Spleen (tissue), 7 donors: ENCODE measurements at regions not wholly inside any gene's neighbourhood (a gene's known extent, or its start where the extent isn't known, plus 50 kb on each side); places are given as distances from the start of the nearest gene placed in this dataset.

Experiments
- CTCF ChIP-seq, 11 experiments: fragments of 200-600 bp in 7 of 11; fragments of 450-650 bp in 4 of 11; sonication (generic) in 4 of 11; IDR thresholded peaks in 8 of 11; conservative IDR thresholded peaks in 3 of 11; 1 replicate in 7 of 11; 2 replicates in 4 of 11; pipeline versions ENCODE4 v1.4.0 to v1.8.0; 2016 to 2021; ENCODE audit warnings: antibody characterized with exemption in 11 of 11, inconsistent platforms in 4 of 11, mild to moderate bottlenecking in 1 of 11
- POLR2A ChIP-seq, 3 donors: fragments of 450-650 bp; IDR thresholded peaks; one replicate each; pipeline ENCODE4 v1.5.1; 2017; ENCODE audit warnings: antibody characterized with exemption in 3 of 3, mild to moderate bottlenecking in 1 of 3
- POLR2AphosphoS5 ChIP-seq, 3 donors: sonication (generic); formaldehyde crosslinking; IDR thresholded peaks; one replicate each; pipeline ENCODE4 v1.5.1; 2017; ENCODE audit warnings: antibody characterized with exemption in 3 of 3
- donor health status: DM: no; HTN: no; CAD: no; lungs with moderate emphysema.
- donor health status: DM: no; HTN: no; CAD: no.
- donor health status: DM: no; HTN: no; CAD: no.

- TF ChIP-seq CTCF (IDR thresholded peaks at IDR 0.05 in 8 of 11, conservative IDR thresholded peaks at IDR 0.05 in 3 of 11) (no peak), POLR2AphosphoS5 (IDR thresholded peaks at IDR 0.05) (no peak), POLR2A (IDR thresholded peaks at IDR 0.05) (no peak)
Observed at GRCh38 chr14:83007641-83008225, 1474.1 kb upstream of the SEL1L start.
